ENCODE measurements at regions not wholly inside any gene's neighbourhood (a gene's known extent, or its start where the extent isn't known, plus 50 kb on each side); places are given as distances from the start of the nearest gene placed in this dataset.

GRCh38 chr5:103497781-103498180, 64.8 kb downstream of the NUDT12 start:
- no peak for TF ChIP-seq POLR2A (IDR thresholded peaks at IDR 0.05; ENCODE audit: low read depth, low read length)
- TF ChIP-seq TAF1 (IDR thresholded peaks at IDR 0.05; ENCODE audit: borderline replicate concordance, low read depth, low read length) = no peak
- TF ChIP-seq POLR2AphosphoS5 (IDR thresholded peaks at IDR 0.05; ENCODE audit: low read depth, low read length) = no peak

All from GM12892 (cell line).